H1 (cell line): ENCODE measurements at regions not wholly inside any gene's neighbourhood (a gene's known extent, or its start where the extent isn't known, plus 50 kb on each side); places are given as distances from the start of the nearest gene placed in this dataset.

Source experiments
- CTCF ChIA-PET: fragments of 300-600 bp; sonication (Branson Sonifier 250); formaldehyde crosslinking; loops from one replicate; lab custom pipeline; 2021; ENCODE audit not compliant: partially characterized antibody; lab: Charles Lee
- POLR2A ChIA-PET: fragments of 300-600 bp; sonication (Branson Sonifier 250); formaldehyde crosslinking; loops from one replicate; lab custom pipeline; 2021; ENCODE audit warnings: inconsistent platforms; ENCODE audit not compliant: partially characterized antibody; lab: Charles Lee
- DNase-seq, 2 experiments: peaks; one replicate each; pipeline versions ENCODE4 v3.0.0 to v3.0.0-alpha.2; 2010 to 2022; ENCODE audit warnings: low spot score in 2 of 2, low read depth in 1 of 2, mixed read lengths in 1 of 2
- FAIRE-seq: peaks from 2 replicates; lab custom pipeline; 2011; peaks lifted over from hg19 to GRCh38; lab: Jason Lieb, UNC
- H2AFZ ChIP-seq: 2 replicates; pipeline ENCODE4 v1.8.1; 2012; ENCODE audit warnings: low read length, inconsistent platforms
- H2AK5ac ChIP-seq: 2 replicates; pipeline ENCODE4 v1.6.1; 2013; ENCODE audit warnings: low read depth, low read length
- H2BK120ac ChIP-seq: replicated peaks from 2 replicates; pipeline ENCODE3; 2013; ENCODE audit warnings: low read depth, low read length, inconsistent platforms
- H2BK12ac ChIP-seq: 2 replicates; pipeline ENCODE4 v1.6.1; 2013; ENCODE audit warnings: low read depth, low read length
- H2BK15ac ChIP-seq: 2 replicates; pipeline ENCODE4 v1.6.1; 2013; ENCODE audit warnings: low read length
- H2BK20ac ChIP-seq: 2 replicates; pipeline ENCODE4 v1.6.1; 2013; ENCODE audit warnings: low read length
- H2BK5ac ChIP-seq: 2 replicates; pipeline ENCODE4 v1.6.1; 2013; ENCODE audit warnings: low read depth, low read length
- H3K14ac ChIP-seq: 2 replicates; pipeline ENCODE4 v1.6.1; 2013; ENCODE audit warnings: inconsistent platforms; ENCODE audit not compliant: insufficient read length
- H3K18ac ChIP-seq: 2 replicates; pipeline ENCODE4 v1.6.1; 2013; ENCODE audit warnings: low read length; ENCODE audit errors: extremely low read depth
- H3K23ac ChIP-seq: 2 replicates; pipeline ENCODE4 v1.6.1; 2013; ENCODE audit warnings: inconsistent platforms; ENCODE audit not compliant: insufficient read length
- H3K23me2 ChIP-seq: 2 replicates; pipeline ENCODE4 v1.6.1; 2013; ENCODE audit warnings: low read depth, low read length
- H3K27ac ChIP-seq: 2 replicates; pipeline ENCODE4 v1.6.1; 2011; ENCODE audit warnings: low read depth, low read length, inconsistent platforms
- H3K27me3 ChIP-seq, 4 experiments: replicated peaks in 1 of 4; 1 replicate in 1 of 4; 2 replicates in 3 of 4; pipeline versions ENCODE4 v1.6.1 to v1.8.1; 2011 to 2013; ENCODE audit warnings: low read length in 3 of 4, mild to moderate bottlenecking in 3 of 4, inconsistent platforms in 2 of 4, mixed read lengths in 2 of 4, moderate library complexity in 1 of 4; ENCODE audit not compliant: control insufficient read depth in 3 of 4, insufficient read depth in 3 of 4; ENCODE audit errors: extremely low read depth in 1 of 4
- H3K36me3 ChIP-seq, 4 experiments: 2 replicates each; pipeline versions ENCODE4 v1.6.1 to v1.8.1; 2011 to 2013; ENCODE audit warnings: mild to moderate bottlenecking in 4 of 4, low read length in 3 of 4, moderate library complexity in 2 of 4, control low read depth in 1 of 4, inconsistent platforms in 1 of 4; ENCODE audit not compliant: insufficient read depth in 4 of 4, control insufficient read depth in 2 of 4
- H3K4ac ChIP-seq: replicated peaks from 2 replicates; pipeline ENCODE3; 2013; ENCODE audit warnings: low read length, low read depth, mixed read lengths, inconsistent platforms; ENCODE audit not compliant: insufficient read length
- H3K4me1 ChIP-seq, 4 experiments: replicated peaks in 1 of 4; 1 replicate in 1 of 4; 2 replicates in 3 of 4; pipeline versions ENCODE4 v1.6.1 to v1.8.1; 2011 to 2013; ENCODE audit warnings: low read length in 3 of 4, inconsistent platforms in 2 of 4, mixed read lengths in 1 of 4; ENCODE audit not compliant: insufficient read depth in 4 of 4, control insufficient read depth in 3 of 4
- H3K4me2 ChIP-seq, 2 experiments: 2 replicates each; pipeline versions ENCODE4 v1.6.1 to v1.8.1; 2011 to 2013; ENCODE audit warnings: low read depth in 2 of 2, low read length in 2 of 2, control low read depth in 1 of 2, inconsistent platforms in 1 of 2, mild to moderate bottlenecking in 1 of 2; ENCODE audit not compliant: insufficient read depth in 1 of 2
- H3K4me3 ChIP-seq, 4 experiments: fragments of 200-600, 300-600 bp in 1 of 4; sonication (generic), shearing (Covaris generic), sonication (Bioruptor Twin) in 1 of 4; 2 replicates each; pipeline versions ENCODE4 v1.5.1 to v1.8.1; 2011 to 2016; ENCODE audit warnings: low read length in 4 of 4, low read depth in 3 of 4, control low read depth in 2 of 4, inconsistent platforms in 2 of 4, mild to moderate bottlenecking in 2 of 4, mixed read lengths in 1 of 4, moderate library complexity in 1 of 4; ENCODE audit not compliant: insufficient read depth in 2 of 4; ENCODE audit errors: extremely low read depth in 1 of 4
- H3K56ac ChIP-seq: replicated peaks from 2 replicates; pipeline ENCODE3; 2013; ENCODE audit warnings: low read depth, mild to moderate bottlenecking, mixed read lengths, low read length, inconsistent platforms; ENCODE audit not compliant: insufficient read length
- H3K79me1 ChIP-seq: 2 replicates; pipeline ENCODE4 v1.6.1; 2013; ENCODE audit warnings: low read depth, low read length, control low read depth
- H3K79me2 ChIP-seq, 2 experiments: 2 replicates each; pipeline versions ENCODE4 v1.6.1 to v1.8.1; 2012 to 2013; ENCODE audit warnings: low read length in 2 of 2, mild to moderate bottlenecking in 2 of 2, inconsistent platforms in 1 of 2; ENCODE audit not compliant: insufficient read depth in 2 of 2, control insufficient read depth in 1 of 2
- H3K9ac ChIP-seq, 4 experiments: replicated peaks in 1 of 4; 1 replicate in 1 of 4; 2 replicates in 3 of 4; pipeline versions ENCODE4 v1.6.1 to v1.8.1; 2011 to 2013; ENCODE audit warnings: low read depth in 3 of 4, low read length in 3 of 4, control low read depth in 2 of 4, mild to moderate bottlenecking in 2 of 4, moderate library complexity in 2 of 4, inconsistent platforms in 1 of 4; ENCODE audit errors: extremely low read depth in 1 of 4
- H3K9me3 ChIP-seq, 2 experiments: 2 replicates each; pipeline versions ENCODE4 v1.6.1 to v1.8.1; 2012 to 2013; ENCODE audit warnings: mild to moderate bottlenecking in 2 of 2, moderate library complexity in 2 of 2, control low read depth in 1 of 2, inconsistent platforms in 1 of 2, low read depth in 1 of 2, low read length in 1 of 2, mixed read lengths in 1 of 2; ENCODE audit not compliant: insufficient read depth in 2 of 2
- H4K20me1 ChIP-seq, 2 experiments: replicated peaks in 1 of 2; 2 replicates each; pipeline versions ENCODE3 to v1.8.1; 2011 to 2013; ENCODE audit warnings: inconsistent platforms in 2 of 2, low read length in 2 of 2, mild to moderate bottlenecking in 1 of 2; ENCODE audit not compliant: insufficient read depth in 2 of 2, control insufficient read depth in 1 of 2
- H4K5ac ChIP-seq: 2 replicates; pipeline ENCODE4 v1.6.1; 2013; ENCODE audit warnings: low read length, low read depth, mixed read lengths, inconsistent platforms; ENCODE audit not compliant: insufficient read length
- H4K8ac ChIP-seq: 2 replicates; pipeline ENCODE4 v1.8.0; 2013; ENCODE audit warnings: mild to moderate bottlenecking, moderate library complexity, low read length, inconsistent platforms; ENCODE audit not compliant: insufficient read depth; ENCODE audit errors: extremely low read depth
- H4K91ac ChIP-seq: replicated peaks from 2 replicates; pipeline ENCODE3; 2013; ENCODE audit warnings: low read length, mixed read lengths, inconsistent platforms; ENCODE audit not compliant: insufficient read length
- ASH2L ChIP-seq: fragments of 200-600, 300-600 bp; sonication (generic); IDR thresholded peaks from one replicate; pipeline ENCODE4 v1.7.1; 2017; ENCODE audit warnings: low read length
- CTBP2 ChIP-seq: IDR thresholded peaks from 2 replicates; pipeline ENCODE4 v1.7.0; 2011; ENCODE audit warnings: borderline replicate concordance, mild to moderate bottlenecking, moderate library complexity, mixed read lengths, low read length; ENCODE audit not compliant: insufficient read depth, insufficient read length
- EGR1 ChIP-seq: IDR thresholded peaks from 2 replicates; pipeline ENCODE4 v1.6.1; 2011; ENCODE audit warnings: low read depth, low read length, borderline replicate concordance
- GABPA ChIP-seq: IDR thresholded peaks from 2 replicates; pipeline ENCODE4 v1.6.1; 2011; ENCODE audit warnings: mild to moderate bottlenecking, low read length, moderate library complexity, borderline replicate concordance; ENCODE audit not compliant: insufficient read depth
- HDAC6 ChIP-seq: IDR thresholded peaks from one replicate; pipeline ENCODE4 v1.7.1; 2012; ENCODE audit warnings: low read depth, mild to moderate bottlenecking, inconsistent platforms, low read length, moderate library complexity
- JUND ChIP-seq: IDR thresholded peaks from 2 replicates; pipeline ENCODE4 v1.6.1; 2011; ENCODE audit warnings: mild to moderate bottlenecking, improper control_type of control experiment, low read length
- KDM5A ChIP-seq: fragments of 200-600 bp; IDR thresholded peaks from 2 replicates; pipeline ENCODE4 v1.7.1; 2012; ENCODE audit warnings: mild to moderate bottlenecking, low read length, inconsistent platforms, mixed read lengths
- MAFK ChIP-seq: IDR thresholded peaks from 2 replicates; pipeline ENCODE4 v1.6.1; 2012; ENCODE audit warnings: low read depth, mild to moderate bottlenecking, improper control_type of control experiment, low read length
- PHF8 ChIP-seq: fragments of 200-600 bp; sonication (generic); conservative IDR thresholded peaks from 2 replicates; pipeline ENCODE4 v1.7.1; 2012; ENCODE audit warnings: low read depth, mild to moderate bottlenecking, inconsistent platforms, low read length, moderate library complexity
- POLR2AphosphoS5 ChIP-seq: IDR thresholded peaks from 2 replicates; pipeline ENCODE4 v1.6.1; 2011; ENCODE audit warnings: low read depth, low read length
- SP2 ChIP-seq: IDR thresholded peaks from 2 replicates; pipeline ENCODE4 v1.6.1; 2012; ENCODE audit warnings: mild to moderate bottlenecking, low read length, inconsistent platforms
- WGBS, 2 experiments: shearing (Covaris generic) in 1 of 2; methylation state at CpG; one replicate each; pipeline versions ENCODE4 v1.1.6 to v1.1.7; 2013 to 2015; ENCODE audit warnings: low lambda C conversion rate in 2 of 2, mixed read lengths in 2 of 2, inconsistent platforms in 1 of 2, low coverage in 1 of 2, missing lambda C conversion rate in 1 of 2; ENCODE audit not compliant: insufficient replicate concordance in 2 of 2, insufficient coverage in 1 of 2, insufficient read length in 1 of 2; ENCODE audit errors: extremely low coverage in 1 of 2, missing lambda C conversion rate in 1 of 2; 5-methylcytosine and 5-hydroxymethylcytosine counted together

DNA sequence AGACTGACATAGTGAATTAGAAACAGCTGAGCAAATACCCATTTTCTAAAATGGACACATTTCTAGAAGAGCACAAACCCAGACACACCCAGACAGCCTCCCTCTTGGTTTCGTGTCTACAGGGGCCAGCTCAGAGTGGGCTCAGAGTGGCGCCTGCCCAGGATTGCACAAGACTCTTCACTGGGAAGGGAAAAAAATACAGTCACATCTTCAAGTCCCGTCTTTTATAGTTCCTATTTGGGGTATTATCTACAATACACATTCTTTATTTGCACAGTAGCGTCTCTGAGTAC lies 246.1 kb upstream of the AFDN start:
- H4K5ac ChIP-seq = no peak overlapping the region
- no peak overlapping the region for H3K4me3 ChIP-seq
- no peaks in the 10 kb centered on the region for H3K79me2 ChIP-seq
- H3K27me3 ChIP-seq = peaks cover 0 to 2% (median 0%) of the 10 kb centered on the region in 4 experiments; a peak in 1 of 7 replicates
- no peak overlapping the region for H4K91ac ChIP-seq
- H3K18ac ChIP-seq = no peak overlapping the region
- no peaks in the 10 kb centered on the region; a peak in 2 of 7 replicates for H3K4me1 ChIP-seq
- no peaks in the 10 kb centered on the region for H3K9me3 ChIP-seq
- H2BK120ac ChIP-seq = no peak overlapping the region
- no peak overlapping the region for H2BK5ac ChIP-seq
- no peak overlapping the region for H2AFZ ChIP-seq
- 65% methylated on average over 4 of the region's 4 CpGs; no CpG with 5 or more reads in 1 of the 2 experiments for WGBS, 2 experiments
- no peak overlapping the region for H3K14ac ChIP-seq
- H2BK20ac ChIP-seq = no peak overlapping the region
- CTCF ChIA-PET = interaction anchor here (0.6 to 1.1 kb wide), 4 partner anchors 78 to 1535 kb away, joined by 3 to 5 read pairs (median 4); no protein-coding TSS in a partner anchor
- H4K8ac ChIP-seq = no peak overlapping the region
- no peaks in the 10 kb centered on the region for H3K23me2 ChIP-seq
- no peak overlapping the region for H2AK5ac ChIP-seq
- H3K56ac ChIP-seq = no peak overlapping the region
- H3K79me1 ChIP-seq = no peaks in the 10 kb centered on the region
- H3K9ac ChIP-seq = no peak overlapping the region
- H4K20me1 ChIP-seq = no peaks in the 10 kb centered on the region
- H2BK15ac ChIP-seq = no peak overlapping the region
- no peak overlapping the region for H2BK12ac ChIP-seq
- POLR2A ChIA-PET = interaction anchor here (0.6 kb wide), 2 partner anchors 126 to 307 kb away, joined by 3 read pairs; no protein-coding TSS in a partner anchor
- FAIRE-seq = no peak
- H3K23ac ChIP-seq = no peak overlapping the region
- H3K4me2 ChIP-seq = no peak overlapping the region
- no peak overlapping the region for H3K4ac ChIP-seq
- H3K36me3 ChIP-seq = no peaks in the 10 kb centered on the region
- TF ChIP-seq HDAC6 (no peak), SP2 (no peak), CTBP2 (no peak), PHF8 (no peak), KDM5A (no peak), POLR2AphosphoS5 (no peak), ASH2L (no peak), EGR1 (no peak), JUND (no peak), MAFK (no peak), GABPA (no peak)
- H3K27ac ChIP-seq = no peak overlapping the region
- DNase-seq = no peak
